Endothelial cell of umbilical vein (primary cell): ENCODE measurements at regions not wholly inside any gene's neighbourhood (a gene's known extent, or its start where the extent isn't known, plus 50 kb on each side); places are given as distances from the start of the nearest gene placed in this dataset.

Experiments used
- CTCF ChIP-seq, 2 donors: IDR thresholded peaks; 1 replicate in 1 of 2; 2 replicates in 1 of 2; pipeline ENCODE4 v1.5.1; 2011; ENCODE audit warnings: low read length in 2 of 2, mild to moderate bottlenecking in 2 of 2, moderate library complexity in 2 of 2, control low read depth in 1 of 2, inconsistent platforms in 1 of 2, low read depth in 1 of 2; ENCODE audit not compliant: insufficient read depth in 1 of 2; ENCODE audit errors: extremely low read depth in 1 of 2
- EZH2 ChIP-seq: IDR thresholded peaks from 2 replicates; pipeline ENCODE4 v1.6.1; 2012; ENCODE audit warnings: borderline replicate concordance, low read depth, mild to moderate bottlenecking, moderate library complexity, low read length, inconsistent platforms; ENCODE audit not compliant: severe bottlenecking
- FOS ChIP-seq: IDR thresholded peaks from 2 replicates; pipeline ENCODE4 v1.6.1; 2011; ENCODE audit warnings: mild to moderate bottlenecking, low read length, moderate library complexity, borderline replicate concordance; ENCODE audit not compliant: insufficient read depth
- MAX ChIP-seq: IDR thresholded peaks from 2 replicates; pipeline ENCODE4 v1.6.1; 2011; ENCODE audit not compliant: insufficient read depth, insufficient read length
- MYC ChIP-seq: IDR thresholded peaks from one replicate; pipeline ENCODE4 v1.6.1; 2011; ENCODE audit warnings: mild to moderate bottlenecking, low read depth, low read length
- POLR2A ChIP-seq: IDR thresholded peaks from 2 replicates; pipeline ENCODE4 v1.6.1; 2012; ENCODE audit warnings: low read depth, mild to moderate bottlenecking, control low read depth, low read length
- POLR2AphosphoS5 ChIP-seq: IDR thresholded peaks from 2 replicates; pipeline ENCODE4 v1.6.1; 2012; ENCODE audit warnings: low read depth, mild to moderate bottlenecking, control low read depth, low read length, moderate library complexity; ENCODE audit not compliant: insufficient read depth

- TF ChIP-seq CTCF (IDR thresholded peaks at IDR 0.05; ENCODE audit: extremely low read depth in 1 of 2, insufficient read depth in 1 of 2, low read depth in 1 of 2, low read length in 2 of 2) (no peak), POLR2A (no peak), POLR2AphosphoS5 (no peak), MYC (no peak), MAX (no peak), EZH2 (no peak), FOS (no peak)
Measured at GRCh38 chr13:50424993-50425392, 409.7 kb downstream of the KCNRG start.
